Endothelial cell of umbilical vein (primary cell): ENCODE measurements at regions not wholly inside any gene's neighbourhood (a gene's known extent, or its start where the extent isn't known, plus 50 kb on each side); places are given as distances from the start of the nearest gene placed in this dataset.

Experiments used
- BruUV-seq: library from RNA; stranded (reverse); fragments of 400-500 nt; replicated peaks from 2 replicates; lab custom pipeline; 2021; lab: Mats Ljungman, UMichigan
- CTCF ChIA-PET: fragments of 300-600, 350-600 bp; sonication (Branson Sonifier 250); formaldehyde crosslinking; loops from one replicate; lab custom pipeline; 2021; ENCODE audit warnings: antibody characterized with exemption, inconsistent platforms; lab: Charles Lee
- POLR2A ChIA-PET: fragments of 300-600, 350-600 bp; sonication (Branson Sonifier 250); formaldehyde crosslinking; loops from one replicate; lab custom pipeline; 2021; ENCODE audit warnings: antibody characterized with exemption, inconsistent platforms; lab: Charles Lee
- DNase-seq: peaks from one replicate; pipeline ENCODE4 v3.0.0-alpha.2; 2011; ENCODE audit warnings: low read depth, low spot score
- FAIRE-seq: peaks from 2 replicates; lab custom pipeline; 2011; peaks lifted over from hg19 to GRCh38; lab: Jason Lieb, UNC
- H2AFZ ChIP-seq: 2 replicates; pipeline ENCODE4 v1.6.0; 2012; ENCODE audit warnings: low read depth, low read length, control low read depth, inconsistent platforms
- H3K27ac ChIP-seq: 2 replicates; pipeline ENCODE4 v1.5.1; 2011; ENCODE audit warnings: low read depth, mild to moderate bottlenecking, control low read depth, low read length, moderate library complexity; ENCODE audit not compliant: insufficient read depth
- H3K27me3 ChIP-seq, 2 experiments: 2 replicates each; pipeline versions ENCODE4 v1.6.0 to v1.6.1; 2011; ENCODE audit warnings: low read length in 2 of 2, mixed read lengths in 1 of 2; ENCODE audit not compliant: control insufficient read depth in 2 of 2, insufficient read depth in 2 of 2
- H3K36me3 ChIP-seq, 2 experiments: 2 replicates in 1 of 2; 3 replicates in 1 of 2; pipeline ENCODE4 v1.5.1; 2011; ENCODE audit warnings: low read length in 2 of 2, mild to moderate bottlenecking in 1 of 2, moderate library complexity in 1 of 2; ENCODE audit not compliant: control insufficient read depth in 2 of 2, insufficient read depth in 2 of 2; ENCODE audit errors: extremely low read depth in 1 of 2
- H3K4me1 ChIP-seq: 3 replicates; pipeline ENCODE4 v1.5.1; 2011; ENCODE audit warnings: mild to moderate bottlenecking, low read length; ENCODE audit not compliant: control insufficient read depth, insufficient read depth; ENCODE audit errors: extremely low read depth
- H3K4me2 ChIP-seq: 2 replicates; pipeline ENCODE4 v1.6.1; 2011; ENCODE audit warnings: low read length, control low read depth, mixed read lengths; ENCODE audit not compliant: insufficient read depth
- H3K4me3 ChIP-seq, 3 experiments: fragments of 200-600 bp in 1 of 3; sonication (generic), shearing (Covaris generic) in 1 of 3; replicated peaks in 1 of 3; 2 replicates each; pipeline ENCODE4 v1.5.1; 2011 to 2016; ENCODE audit warnings: control low read depth in 3 of 3, low read length in 3 of 3, mild to moderate bottlenecking in 2 of 3, inconsistent platforms in 1 of 3, low read depth in 1 of 3, moderate library complexity in 1 of 3; ENCODE audit not compliant: insufficient read depth in 1 of 3
- H3K79me2 ChIP-seq: 2 replicates; pipeline ENCODE4 v1.6.0; 2012; ENCODE audit warnings: low read length, inconsistent platforms; ENCODE audit not compliant: control insufficient read depth, insufficient read depth
- H3K9ac ChIP-seq: replicated peaks from 2 replicates; pipeline ENCODE3; 2011; ENCODE audit warnings: low read length, control low read depth; ENCODE audit not compliant: insufficient read depth; ENCODE audit errors: extremely low read depth
- H3K9me1 ChIP-seq: replicated peaks from 3 replicates; pipeline ENCODE4 v1.6.0; 2011; ENCODE audit warnings: mild to moderate bottlenecking, low read length; ENCODE audit not compliant: control insufficient read depth, insufficient read depth; ENCODE audit errors: extremely low read depth
- H3K9me3 ChIP-seq: replicated peaks from 2 replicates; pipeline ENCODE4 v1.5.1; 2012; ENCODE audit warnings: low read length, inconsistent platforms; ENCODE audit not compliant: control insufficient read depth, insufficient read depth
- H4K20me1 ChIP-seq: replicated peaks from 2 replicates; pipeline ENCODE3; 2011; ENCODE audit warnings: mild to moderate bottlenecking, low read length; ENCODE audit not compliant: control insufficient read depth, insufficient read depth; ENCODE audit errors: extremely low read depth
- CTCF ChIP-seq, 2 donors: IDR thresholded peaks; 1 replicate in 1 of 2; 2 replicates in 1 of 2; pipeline ENCODE4 v1.5.1; 2011; ENCODE audit warnings: low read length in 2 of 2, mild to moderate bottlenecking in 2 of 2, moderate library complexity in 2 of 2, control low read depth in 1 of 2, inconsistent platforms in 1 of 2, low read depth in 1 of 2; ENCODE audit not compliant: insufficient read depth in 1 of 2; ENCODE audit errors: extremely low read depth in 1 of 2
- EZH2 ChIP-seq: IDR thresholded peaks from 2 replicates; pipeline ENCODE4 v1.6.1; 2012; ENCODE audit warnings: borderline replicate concordance, low read depth, mild to moderate bottlenecking, moderate library complexity, low read length, inconsistent platforms; ENCODE audit not compliant: severe bottlenecking
- FOS ChIP-seq: IDR thresholded peaks from 2 replicates; pipeline ENCODE4 v1.6.1; 2011; ENCODE audit warnings: mild to moderate bottlenecking, low read length, moderate library complexity, borderline replicate concordance; ENCODE audit not compliant: insufficient read depth
- MAX ChIP-seq: IDR thresholded peaks from 2 replicates; pipeline ENCODE4 v1.6.1; 2011; ENCODE audit not compliant: insufficient read depth, insufficient read length
- MYC ChIP-seq: IDR thresholded peaks from one replicate; pipeline ENCODE4 v1.6.1; 2011; ENCODE audit warnings: mild to moderate bottlenecking, low read depth, low read length
- POLR2A ChIP-seq: IDR thresholded peaks from 2 replicates; pipeline ENCODE4 v1.6.1; 2012; ENCODE audit warnings: low read depth, mild to moderate bottlenecking, control low read depth, low read length
- POLR2AphosphoS5 ChIP-seq: IDR thresholded peaks from 2 replicates; pipeline ENCODE4 v1.6.1; 2012; ENCODE audit warnings: low read depth, mild to moderate bottlenecking, control low read depth, low read length, moderate library complexity; ENCODE audit not compliant: insufficient read depth
- dilution Hi-C: fragments of 300-500 bp; cut with MboI; formaldehyde crosslinking; loops from one replicate; pipeline ENCODE4 v1.15.0; 2019; ENCODE audit warnings: low sequenced_read_pairs; ENCODE audit not compliant: extremely low pct_ligation_motif_present
- intact Hi-C: fragments of 100-400 bp; cut with micrococcal nuclease; formaldehyde crosslinking; loops from one replicate; pipeline ENCODE4 v1.10.0; 2022

- peaks cover 41% of the 10 kb centered on the region for H3K4me1 ChIP-seq
- peak overlapping the region; percentile 24 for H2AFZ ChIP-seq
- FAIRE-seq (peak; percentile 89), DNase-seq (peak; percentile 49)
- dilution Hi-C loops (no loop called here), intact Hi-C loops (loop anchor here (5.0 kb wide), 1 partner anchor 146 kb away; no protein-coding TSS in a partner anchor)
- peak overlapping the region; percentile 64 for H3K27ac ChIP-seq
- H3K9me1 ChIP-seq = no peaks in the 10 kb centered on the region
- no peak for TF ChIP-seq FOS
- no peak for TF ChIP-seq POLR2AphosphoS5
- TF ChIP-seq EZH2 = no peak
- no peak for TF ChIP-seq POLR2A
- TF ChIP-seq CTCF (IDR thresholded peaks at IDR 0.05; ENCODE audit: extremely low read depth in 1 of 2, insufficient read depth in 1 of 2, low read depth in 1 of 2, low read length in 2 of 2) = peak; percentile 11 to 19
- TF ChIP-seq MYC = no peak
- no peak for TF ChIP-seq MAX
- H3K36me3 ChIP-seq = no peaks in the 10 kb centered on the region
- H3K4me2 ChIP-seq = no peak overlapping the region
- ChIA-PET POLR2A (no interaction called here), CTCF (no interaction called here)
- no peaks in the 10 kb centered on the region for H3K79me2 ChIP-seq
- TSS peak; percentile 73 for BruUV-seq
- H3K9me3 ChIP-seq = no peaks in the 10 kb centered on the region
- H3K27me3 ChIP-seq = no peaks in the 10 kb centered on the region
- no peaks in the 10 kb centered on the region for H4K20me1 ChIP-seq
- peak overlapping the region; percentile 6 for H3K9ac ChIP-seq
- no peak overlapping the region for H3K4me3 ChIP-seq
These were observed 203.4 kb downstream of the GADD45G start for GRCh38 chr9:89808076-89808755.
